ENCODE measurements at regions not wholly inside any gene's neighbourhood (a gene's known extent, or its start where the extent isn't known, plus 50 kb on each side); places are given as distances from the start of the nearest gene placed in this dataset.

DNA sequence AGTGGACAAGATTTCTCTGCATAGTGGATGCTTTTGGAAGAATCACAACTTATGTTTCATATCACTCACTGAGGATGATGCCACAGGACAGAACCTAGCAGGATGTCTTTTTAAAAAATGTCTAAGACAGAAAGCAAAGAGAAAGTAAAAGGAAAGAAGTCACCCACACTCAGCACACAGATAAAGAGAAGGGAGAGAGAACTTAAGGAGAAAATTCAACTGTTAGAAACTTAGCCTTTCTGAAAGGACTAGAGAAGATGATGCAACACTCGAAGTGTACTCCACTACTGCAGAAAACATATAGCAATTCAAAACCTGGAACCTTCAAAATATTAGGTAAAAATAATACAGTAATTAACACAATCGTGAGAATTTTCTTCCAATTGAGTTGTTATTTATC is 52.8 kb upstream of the STK26 start:
- H3K27me3 ChIP-seq (ENCODE audit: insufficient read depth, poor library complexity, severe bottlenecking): no peaks in the 10 kb centered on the region
- H3K36me3 ChIP-seq (ENCODE audit: low read depth): no peaks in the 10 kb centered on the region
- H3K9me3 ChIP-seq (ENCODE audit: severe bottlenecking): no peaks in the 10 kb centered on the region
- no peak for TF ChIP-seq CTCF (IDR thresholded peaks at IDR 0.05; ENCODE audit: poor library complexity, severe bottlenecking)
- no peaks in the 10 kb centered on the region for H3K4me1 ChIP-seq (ENCODE audit: insufficient read depth, poor library complexity, severe bottlenecking)
- H3K27ac ChIP-seq (ENCODE audit: poor library complexity, severe bottlenecking): no peak overlapping the region
- no peak overlapping the region for H3K4me3 ChIP-seq (ENCODE audit: severe bottlenecking)
- DNase-seq (ENCODE audit: low spot score) (no peak), ATAC-seq (ENCODE audit: low read depth) (no peak)

All from RWPE2 (cell line).